Smooth muscle cell (in vitro differentiated cells): ENCODE measurements at regions not wholly inside any gene's neighbourhood (a gene's known extent, or its start where the extent isn't known, plus 50 kb on each side); places are given as distances from the start of the nearest gene placed in this dataset.
"Not testable (repeated sequence)": the region's sequence is repeated elsewhere in the genome, so short reads cannot be mapped to it uniquely, and the experiment has no call there.

Experiments used
- DNase-seq: peaks from one replicate; lab custom pipeline; 2025; ENCODE audit not compliant: unreplicated experiment; lab: John Stamatoyannopoulos, UW
- H2AFZ ChIP-seq: fragments of 200-600 bp; sonication (generic); 2 replicates; pipeline ENCODE4 v1.6.0; 2016; ENCODE audit warnings: antibody characterized with exemption, low read depth, mild to moderate bottlenecking
- H3F3A ChIP-seq: fragments of 200-600 bp; sonication (generic); 2 replicates; pipeline ENCODE4 v1.6.0; 2017; ENCODE audit warnings: antibody characterized with exemption, low read depth
- H3K27ac ChIP-seq: fragments of 200-600 bp; sonication (generic); 2 replicates; pipeline ENCODE4 v1.5.1; 2016; ENCODE audit warnings: low read depth, mild to moderate bottlenecking
- H3K27me3 ChIP-seq: fragments of 200-600 bp; sonication (generic); 2 replicates; pipeline ENCODE4 v1.6.1; 2016; ENCODE audit warnings: low read depth, mild to moderate bottlenecking
- H3K36me3 ChIP-seq: fragments of 200-600 bp; sonication (generic); 2 replicates; pipeline ENCODE4 v1.5.1; 2016; ENCODE audit warnings: low read depth
- H3K4me1 ChIP-seq: fragments of 200-600 bp; sonication (generic); 2 replicates; pipeline ENCODE4 v1.5.1; 2016; ENCODE audit warnings: low read depth
- H3K4me2 ChIP-seq: fragments of 200-600 bp; sonication (generic); 2 replicates; pipeline ENCODE4 v1.6.0; 2016; ENCODE audit warnings: mild to moderate bottlenecking
- H3K4me3 ChIP-seq: fragments of 200-600 bp; sonication (generic); 2 replicates; pipeline ENCODE4 v1.5.1; 2016; ENCODE audit warnings: mild to moderate bottlenecking
- H3K79me2 ChIP-seq: fragments of 200-600 bp; sonication (generic); 2 replicates; pipeline ENCODE4 v1.6.0; 2016; ENCODE audit warnings: low read depth, mild to moderate bottlenecking
- H3K9ac ChIP-seq: fragments of 200-600 bp; sonication (generic); 2 replicates; pipeline ENCODE4 v1.6.0; 2016; ENCODE audit warnings: low read depth
- H3K9me3 ChIP-seq: fragments of 200-600 bp; sonication (generic); replicated peaks from 2 replicates; pipeline ENCODE4 v1.5.1; 2016; ENCODE audit warnings: low read depth
- H4K20me1 ChIP-seq: fragments of 200-600 bp; sonication (generic); 2 replicates; pipeline ENCODE4 v1.6.0; 2016; ENCODE audit warnings: low read depth
- CTCF ChIP-seq: fragments of 200-600 bp; sonication (generic); IDR thresholded peaks from 2 replicates; pipeline ENCODE4 v1.5.1; 2017; ENCODE audit warnings: borderline replicate concordance, mild to moderate bottlenecking, antibody characterized with exemption; ENCODE audit not compliant: insufficient read depth, poor library complexity, severe bottlenecking
- WGBS: methylation state at CpG from one replicate; pipeline ENCODE4 v1.1.7; 2016; ENCODE audit warnings: low lambda C conversion rate; 5-methylcytosine and 5-hydroxymethylcytosine counted together

GRCh38 chr14:37826869-37827268 lies 231.4 kb downstream of the TTC6 start:
- H3K27me3 ChIP-seq: peaks cover 10% of the 10 kb centered on the region
- no peak overlapping the region for H2AFZ ChIP-seq
- H3K9ac ChIP-seq: no peak overlapping the region
- peaks cover 7% of the 10 kb centered on the region for H3F3A ChIP-seq
- H3K4me3 ChIP-seq: no peak overlapping the region
- WGBS: 42% methylated on average over 1 of the region's 1 CpG
- H3K4me1 ChIP-seq: no peaks in the 10 kb centered on the region
- no peaks in the 10 kb centered on the region for H4K20me1 ChIP-seq
- no peaks in the 10 kb centered on the region for H3K36me3 ChIP-seq
- H3K4me2 ChIP-seq: no peak overlapping the region
- no peak for TF ChIP-seq CTCF
- H3K79me2 ChIP-seq: no peaks in the 10 kb centered on the region
- peaks cover 3% of the 10 kb centered on the region for H3K9me3 ChIP-seq
- H3K27ac ChIP-seq: no peak overlapping the region
- DNase-seq: no peak

- Histone ChIP-seq H3K4me3 (no peak overlapping the region), H3K4me2 (no peak overlapping the region), H3F3A (no peaks in the 10 kb centered on the region), H2AFZ (no peak overlapping the region), H3K9ac (no peak overlapping the region), H3K4me1 (no peaks in the 10 kb centered on the region), H3K27me3 (no peaks in the 10 kb centered on the region), H3K79me2 (no peaks in the 10 kb centered on the region), H3K36me3 (no peaks in the 10 kb centered on the region), H3K9me3 (peaks cover 3% of the 10 kb centered on the region), H4K20me1 (no peaks in the 10 kb centered on the region), H3K27ac (no peak overlapping the region)
- no peak for DNase-seq
- TF ChIP-seq CTCF: no peak
Measured at GRCh38 chr14:37830271-37830670, 234.8 kb downstream of the TTC6 start.

- no peaks in the 10 kb centered on the region for H3F3A ChIP-seq
- H4K20me1 ChIP-seq: no peaks in the 10 kb centered on the region
- no peak overlapping the region for H2AFZ ChIP-seq
- 42% methylated on average over 1 of the region's 1 CpG for WGBS
- no peak overlapping the region for H3K9ac ChIP-seq
- no peaks in the 10 kb centered on the region for H3K27me3 ChIP-seq
- no peak overlapping the region for H3K27ac ChIP-seq
- no peaks in the 10 kb centered on the region for H3K36me3 ChIP-seq
- H3K4me2 ChIP-seq: no peak overlapping the region
- no peak for DNase-seq
- H3K79me2 ChIP-seq: no peaks in the 10 kb centered on the region
- peaks cover 3% of the 10 kb centered on the region for H3K9me3 ChIP-seq
- H3K4me3 ChIP-seq: no peak overlapping the region
- no peak for TF ChIP-seq CTCF
- no peaks in the 10 kb centered on the region for H3K4me1 ChIP-seq
Measured at GRCh38 chr14:37834275-37834674, 238.8 kb downstream of the TTC6 start.

GRCh38 chr14:37838778-37839177 lies 243.3 kb downstream of the TTC6 start:
- WGBS: 74% methylated on average over 5 of the region's 5 CpGs
- not testable (repeated sequence) for H3K27me3 ChIP-seq, H3K9me3 ChIP-seq, H3K4me1 ChIP-seq, H2AFZ ChIP-seq, H3K27ac ChIP-seq, H3K9ac ChIP-seq, H3F3A ChIP-seq, H3K4me3 ChIP-seq, DNase-seq, H3K79me2 ChIP-seq, H4K20me1 ChIP-seq, H3K4me2 ChIP-seq, H3K36me3 ChIP-seq

- not testable (repeated sequence) for H3K27ac ChIP-seq, H3K4me2 ChIP-seq, H3F3A ChIP-seq, H3K9ac ChIP-seq, H3K36me3 ChIP-seq, H4K20me1 ChIP-seq, H3K4me3 ChIP-seq, DNase-seq, H3K27me3 ChIP-seq, H3K9me3 ChIP-seq, H2AFZ ChIP-seq, H3K4me1 ChIP-seq, H3K79me2 ChIP-seq
- WGBS: 86% methylated on average over 4 of the region's 4 CpGs
Measured at GRCh38 chr14:37841039-37841438, 245.6 kb downstream of the TTC6 start.
